Activated CD4-positive, alpha-beta T cell treated with anti-CD3 and anti-CD28 coated beads, Interleukin-2, amount 10 ng/mL, durations not matched to agents 24 days and 14 days (primary cell): ENCODE measurements at regions not wholly inside any gene's neighbourhood (a gene's known extent, or its start where the extent isn't known, plus 50 kb on each side); places are given as distances from the start of the nearest gene placed in this dataset.
"Not testable (repeated sequence)": the region's sequence is repeated elsewhere in the genome, so short reads cannot be mapped to it uniquely, and the experiment has no call there.

ENCODE experiments used
- DNase-seq: peaks from one replicate; pipeline ENCODE4 v3.0.0; 2022
- H3K27ac Mint-ChIP-seq: one replicate; pipeline ENCODE4 v1.8.0; 2022; ENCODE audit warnings: mild to moderate bottlenecking, mixed read lengths
- H3K27me3 Mint-ChIP-seq: one replicate; pipeline ENCODE4 v1.8.0; 2022; ENCODE audit warnings: mixed read lengths
- H3K36me3 Mint-ChIP-seq: one replicate; pipeline ENCODE4 v1.8.0; 2022; ENCODE audit warnings: low read depth, mild to moderate bottlenecking, mixed read lengths
- H3K4me1 Mint-ChIP-seq: one replicate; pipeline ENCODE4 v1.8.0; 2021; ENCODE audit warnings: mixed read lengths
- H3K4me3 Mint-ChIP-seq: one replicate; pipeline ENCODE4 v1.8.0; 2022; ENCODE audit warnings: mild to moderate bottlenecking, moderate library complexity, mixed read lengths
- H3K9me3 Mint-ChIP-seq: one replicate; pipeline ENCODE4 v1.8.0; 2021; ENCODE audit warnings: mixed read lengths
- intact Hi-C: fragments of 100-400 bp; cut with micrococcal nuclease; formaldehyde crosslinking; loops from one replicate; pipeline ENCODE4 v1.15.1; 2023

DNA sequence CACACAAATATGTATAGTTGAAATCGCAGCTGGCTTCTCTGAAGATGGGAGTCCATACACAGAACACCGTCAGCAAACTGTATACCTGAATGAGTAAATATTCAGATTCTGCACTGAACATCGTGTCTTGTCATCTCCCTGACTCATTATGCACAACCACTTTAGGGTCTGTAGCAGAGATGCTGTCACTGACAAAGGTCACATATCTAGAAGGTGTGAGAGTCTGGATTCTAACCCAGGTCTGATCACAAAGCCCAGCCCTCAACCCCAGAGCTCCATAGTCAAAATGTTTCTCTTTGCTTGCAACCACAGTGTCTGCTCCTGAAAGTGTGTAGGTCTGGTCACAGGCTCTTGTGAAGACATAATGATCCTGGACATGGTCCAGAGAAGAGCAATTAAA, 78.3 kb upstream of the PAX8 start:
- Mint-ChIP-seq H3K27me3 (peaks cover 13% of the 10 kb centered on the region), H3K9me3 (no peaks in the 10 kb centered on the region), H3K36me3 (no peaks in the 10 kb centered on the region), H3K27ac (no peak overlapping the region), H3K4me3 (no peak overlapping the region), H3K4me1 (peaks cover 24% of the 10 kb centered on the region)
- intact Hi-C loops = no loop called here
- DNase-seq = no peak

DNA sequence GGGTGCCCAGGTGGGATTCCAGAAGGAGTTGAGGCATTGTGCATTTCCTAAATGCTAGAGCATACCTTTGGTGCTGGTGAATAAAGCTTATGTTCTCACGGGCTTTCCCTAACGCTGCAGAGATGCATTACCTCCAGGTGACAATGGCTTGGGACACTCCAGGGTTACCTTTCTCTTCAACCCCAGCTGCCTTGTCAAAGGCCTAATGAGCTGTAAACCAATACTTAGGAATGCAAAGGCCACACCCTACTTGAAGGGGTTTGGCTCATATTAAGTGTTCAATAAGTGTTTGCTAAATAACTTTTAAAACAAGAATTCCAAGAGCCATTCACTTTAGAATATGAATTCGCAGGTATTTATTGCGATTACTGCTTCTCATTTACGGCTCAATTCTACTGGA, 77.6 kb upstream of the PAX8 start:
- H3K4me1 Mint-ChIP-seq = peaks cover 24% of the 10 kb centered on the region

DNA sequence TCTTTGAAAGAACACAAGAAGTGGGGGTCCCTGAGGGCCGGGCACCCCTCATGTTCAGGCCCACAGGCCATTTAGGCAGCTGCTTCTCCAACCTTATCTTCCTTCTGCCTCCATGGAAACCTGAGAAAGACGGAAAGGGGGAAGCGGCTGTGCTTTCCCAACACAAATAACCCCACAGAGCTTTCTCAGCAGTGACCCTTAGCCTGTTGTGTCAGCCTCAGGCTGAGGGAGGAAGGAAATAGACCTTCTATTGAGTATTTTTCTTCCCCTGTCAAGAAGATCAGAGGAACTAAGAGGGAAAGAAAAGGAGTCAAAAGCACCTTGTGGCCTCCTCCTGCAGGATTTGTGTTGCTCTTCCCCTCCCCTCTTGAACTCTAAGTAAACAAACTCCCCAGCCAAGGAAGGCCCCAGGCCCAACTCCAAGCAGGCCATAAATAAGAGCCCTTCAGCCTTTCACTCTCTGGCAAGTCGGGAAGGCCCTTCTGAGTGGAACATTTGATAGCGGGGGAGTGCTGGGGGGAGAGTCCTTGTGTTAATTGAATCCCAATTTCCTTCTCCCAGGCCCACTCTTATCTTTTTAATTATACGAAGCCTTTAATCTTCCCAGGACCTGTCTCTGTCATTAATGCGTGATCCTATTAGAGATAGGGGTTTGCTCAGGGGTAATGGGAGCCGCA, 76.8 kb upstream of the PAX8 start:
- H3K4me3 Mint-ChIP-seq, H3K9me3 Mint-ChIP-seq, intact Hi-C loops, H3K36me3 Mint-ChIP-seq, DNase-seq, H3K27ac Mint-ChIP-seq: not testable (repeated sequence)
- H3K4me1 Mint-ChIP-seq = peaks cover 20% of the 10 kb centered on the region
- peaks cover 22% of the 10 kb centered on the region for H3K27me3 Mint-ChIP-seq

More for the DNA sequence above, 77.6 kb upstream of the PAX8 start:
- H3K36me3 Mint-ChIP-seq, H3K4me3 Mint-ChIP-seq, DNase-seq, intact Hi-C loops, H3K27ac Mint-ChIP-seq, H3K9me3 Mint-ChIP-seq: not testable (repeated sequence)
- peaks cover 18% of the 10 kb centered on the region for H3K27me3 Mint-ChIP-seq

DNA sequence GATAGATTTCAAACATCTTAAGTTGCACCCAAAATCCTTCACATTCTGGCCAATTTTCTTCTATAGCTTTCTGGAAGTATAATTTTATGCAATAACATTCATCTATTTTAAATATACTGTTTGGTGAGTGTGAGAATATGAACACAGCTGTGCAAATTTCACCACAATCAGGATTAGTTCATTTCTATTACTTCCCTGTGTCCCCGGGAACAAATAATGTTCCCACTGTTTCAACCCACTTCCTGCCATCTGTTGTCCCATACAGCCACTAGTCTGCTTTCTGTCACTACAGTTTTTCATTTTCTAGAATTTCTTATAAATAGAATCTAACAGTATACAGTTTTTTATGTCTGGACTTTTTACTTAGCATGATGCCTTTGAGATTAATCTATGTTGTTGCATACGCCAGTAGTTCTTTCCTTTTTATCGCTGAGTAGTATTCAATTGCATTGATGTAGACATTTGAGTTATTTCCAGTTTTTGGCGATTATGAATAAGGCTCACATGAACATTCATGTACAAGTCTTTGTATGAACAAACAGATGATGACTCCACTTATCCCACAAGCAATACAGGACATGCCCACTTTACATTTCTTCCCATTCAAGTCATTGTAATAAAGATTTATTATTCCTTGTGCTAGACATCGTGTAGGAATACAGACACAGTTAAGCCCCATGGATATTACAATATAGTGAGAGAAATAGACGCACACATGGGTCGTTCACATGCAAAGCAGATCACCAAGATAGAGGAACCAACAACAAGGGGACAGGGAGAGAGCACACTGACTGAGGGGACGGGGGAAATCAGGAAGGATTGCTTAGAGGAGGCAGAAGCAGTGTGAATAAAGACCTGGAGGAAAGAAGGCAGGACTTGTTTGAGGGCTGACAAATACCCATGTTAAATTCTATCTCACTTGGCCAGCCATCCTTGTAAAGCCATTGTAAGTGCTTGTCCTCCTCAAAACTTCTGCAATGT, 72.9 kb upstream of the PAX8 start:
- H3K4me3 Mint-ChIP-seq = no peak overlapping the region
- no peaks in the 10 kb centered on the region for H3K4me1 Mint-ChIP-seq
- DNase-seq = no peak
- intact Hi-C loops = no loop called here
- peaks cover 20% of the 10 kb centered on the region for H3K27me3 Mint-ChIP-seq
- H3K27ac Mint-ChIP-seq = no peak overlapping the region
- H3K9me3 Mint-ChIP-seq = no peaks in the 10 kb centered on the region
- no peaks in the 10 kb centered on the region for H3K36me3 Mint-ChIP-seq

DNA sequence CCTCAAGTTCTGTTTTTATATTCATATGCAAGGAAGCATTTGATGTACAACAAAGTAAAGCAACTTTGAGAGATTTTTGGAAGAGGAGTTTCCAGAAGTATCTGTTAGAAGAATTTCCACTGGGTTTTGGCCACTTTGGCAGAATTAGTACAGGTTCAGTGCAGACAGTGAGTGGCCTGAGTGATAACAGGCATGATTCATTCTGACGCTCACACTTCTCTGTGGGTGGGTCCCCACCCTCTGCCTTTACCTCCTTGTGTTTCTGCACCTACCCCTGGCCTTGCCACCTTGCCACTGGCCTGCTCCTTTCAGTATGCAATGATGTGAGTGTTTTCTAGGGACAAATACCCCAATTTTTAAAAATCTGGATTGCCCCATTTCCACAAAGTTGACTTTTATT, 65.1 kb upstream of the PAX8 start:
- H3K4me1 Mint-ChIP-seq, H3K9me3 Mint-ChIP-seq, H3K4me3 Mint-ChIP-seq, H3K36me3 Mint-ChIP-seq, intact Hi-C loops, DNase-seq, H3K27ac Mint-ChIP-seq: not testable (repeated sequence)
- peaks cover 27% of the 10 kb centered on the region for H3K27me3 Mint-ChIP-seq

DNA sequence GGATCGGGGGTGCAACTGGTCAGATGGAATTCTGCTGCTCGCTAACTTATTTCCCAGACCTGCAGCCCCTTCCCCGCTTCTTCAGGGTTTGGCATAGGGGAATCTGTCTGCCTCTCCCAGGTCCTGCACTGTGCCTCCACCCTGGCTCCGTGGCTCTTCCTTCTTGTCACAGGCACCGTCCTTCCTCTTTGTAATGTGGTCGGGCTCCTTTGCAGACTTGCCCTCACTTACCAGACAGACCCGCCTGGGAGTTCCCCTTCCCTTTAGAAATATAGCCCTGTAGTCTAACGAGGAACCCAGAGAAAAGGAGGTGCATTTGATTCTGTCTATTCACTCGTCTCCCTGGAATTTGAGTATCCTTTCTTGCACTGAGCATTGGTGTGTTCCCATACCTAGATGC, 63.9 kb upstream of the PAX8 start:
- Mint-ChIP-seq H3K4me1 (peaks cover 4% of the 10 kb centered on the region), H3K36me3 (no peaks in the 10 kb centered on the region), H3K27ac (no peak overlapping the region), H3K4me3 (no peak overlapping the region), H3K27me3 (peaks cover 27% of the 10 kb centered on the region), H3K9me3 (no peaks in the 10 kb centered on the region)
- DNase-seq = peak; percentile 64
- intact Hi-C loops = no loop called here

DNA sequence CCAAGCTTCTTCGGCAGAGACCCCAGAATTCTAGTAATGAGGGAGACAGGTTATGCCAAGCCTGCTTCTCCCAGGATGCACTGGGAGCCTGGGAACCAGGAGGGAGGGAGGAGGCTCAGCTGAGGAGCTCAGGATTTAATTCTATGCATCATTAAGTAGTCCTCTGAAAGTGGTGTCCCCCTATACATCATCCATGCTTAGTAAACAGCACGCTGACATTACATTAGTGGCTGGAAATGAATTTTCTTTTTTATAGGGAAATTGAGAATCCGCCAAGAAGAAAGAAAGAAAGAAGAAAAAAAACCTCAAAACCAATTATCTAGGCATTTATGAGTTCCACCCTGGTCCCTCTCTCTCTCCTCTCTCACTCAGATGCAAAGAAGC, 63.1 kb upstream of the PAX8 start:
- intact Hi-C loops, H3K36me3 Mint-ChIP-seq, H3K9me3 Mint-ChIP-seq, DNase-seq, H3K4me3 Mint-ChIP-seq, H3K4me1 Mint-ChIP-seq, H3K27ac Mint-ChIP-seq: not testable (repeated sequence)
- peaks cover 29% of the 10 kb centered on the region for H3K27me3 Mint-ChIP-seq

DNA sequence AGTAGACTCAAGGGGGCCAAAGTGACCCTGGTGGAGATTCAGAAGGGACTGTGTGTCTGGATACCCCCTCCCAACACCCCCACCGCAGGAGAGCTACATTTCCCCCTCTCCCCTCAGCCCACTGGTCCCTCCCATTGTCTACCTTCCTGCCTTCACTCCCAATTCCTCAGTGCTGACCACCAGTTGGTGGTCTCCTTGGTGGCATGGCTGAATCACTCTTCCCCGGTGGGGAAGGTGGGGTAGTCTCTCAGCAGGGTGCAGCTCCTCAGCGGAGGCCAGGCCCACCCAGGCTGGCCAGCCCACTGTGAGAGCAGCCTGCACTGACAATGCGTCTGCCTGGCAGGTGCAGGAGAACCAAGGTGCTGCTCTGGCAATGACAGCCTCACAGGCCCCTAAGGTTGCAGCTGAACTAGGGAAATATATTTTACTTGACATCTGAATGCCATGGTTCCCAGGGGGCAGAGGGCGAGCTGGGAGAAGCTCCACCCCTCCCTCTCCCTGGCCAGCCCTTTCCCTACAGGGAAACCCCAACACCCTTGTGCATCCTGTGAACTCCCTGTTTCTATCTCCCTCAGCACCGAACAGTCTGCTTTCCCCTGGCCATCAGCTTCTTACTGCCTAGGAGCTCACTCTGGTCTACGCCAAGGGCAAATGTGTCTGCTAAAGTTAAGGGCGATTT, 62.6 kb upstream of the PAX8 start:
- H3K27me3 Mint-ChIP-seq = peaks cover 34% of the 10 kb centered on the region
- DNase-seq = no peak
- H3K4me1 Mint-ChIP-seq = peaks cover 4% of the 10 kb centered on the region
- H3K9me3 Mint-ChIP-seq = no peaks in the 10 kb centered on the region
- H3K4me3 Mint-ChIP-seq = no peak overlapping the region
- H3K36me3 Mint-ChIP-seq = no peaks in the 10 kb centered on the region
- H3K27ac Mint-ChIP-seq = no peak overlapping the region
- intact Hi-C loops = no loop called here

DNA sequence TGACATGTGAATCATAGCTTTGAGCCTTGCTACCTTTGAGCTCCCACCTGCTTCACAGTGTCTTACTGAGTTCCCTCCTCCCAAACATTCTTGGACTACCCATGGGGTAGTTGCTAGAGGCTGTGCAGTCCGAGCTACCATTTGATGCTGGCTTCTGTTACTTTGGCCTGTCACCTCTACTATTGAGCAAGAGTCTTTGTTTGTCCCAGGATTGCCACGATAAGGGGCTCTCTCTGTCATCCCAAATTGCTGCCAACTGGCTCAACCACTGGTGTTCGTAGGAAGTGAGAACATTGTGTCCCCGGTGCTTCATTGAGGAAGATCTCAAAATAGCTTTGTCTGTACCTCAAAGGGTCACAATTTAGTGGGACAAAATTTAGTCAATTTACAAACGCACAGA, 59.1 kb upstream of the PAX8 start:
- H3K4me3 Mint-ChIP-seq = no peak overlapping the region
- H3K27ac Mint-ChIP-seq = no peak overlapping the region
- peaks cover 26% of the 10 kb centered on the region for H3K27me3 Mint-ChIP-seq
- H3K36me3 Mint-ChIP-seq = no peaks in the 10 kb centered on the region
- peaks cover 3% of the 10 kb centered on the region for H3K4me1 Mint-ChIP-seq
- H3K9me3 Mint-ChIP-seq = no peaks in the 10 kb centered on the region
- no peak for DNase-seq
- intact Hi-C loops = no loop called here

DNA sequence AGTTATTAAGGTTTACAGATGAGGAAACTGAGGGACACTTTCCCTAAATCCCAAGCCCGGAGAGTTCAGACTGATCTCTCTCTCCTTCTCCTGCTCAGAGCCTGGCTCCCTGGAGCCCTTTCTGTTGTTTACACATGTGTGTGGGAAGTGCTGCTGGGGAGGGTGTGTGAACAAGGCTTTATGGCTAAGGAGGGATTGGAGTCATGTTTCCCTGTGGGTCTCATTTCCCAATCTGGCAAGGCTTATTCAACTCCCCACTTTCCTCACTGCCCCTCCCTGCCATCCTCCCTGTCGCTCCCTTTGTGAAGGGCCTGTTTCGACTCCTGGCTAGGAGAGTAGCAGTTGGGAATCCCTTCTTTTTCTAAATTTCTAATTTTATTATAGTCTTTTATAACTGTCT, 57.3 kb upstream of the PAX8 start:
- DNase-seq, H3K27ac Mint-ChIP-seq, H3K4me3 Mint-ChIP-seq, H3K4me1 Mint-ChIP-seq, H3K9me3 Mint-ChIP-seq, H3K36me3 Mint-ChIP-seq, intact Hi-C loops: not testable (repeated sequence)
- peaks cover 20% of the 10 kb centered on the region for H3K27me3 Mint-ChIP-seq

DNA sequence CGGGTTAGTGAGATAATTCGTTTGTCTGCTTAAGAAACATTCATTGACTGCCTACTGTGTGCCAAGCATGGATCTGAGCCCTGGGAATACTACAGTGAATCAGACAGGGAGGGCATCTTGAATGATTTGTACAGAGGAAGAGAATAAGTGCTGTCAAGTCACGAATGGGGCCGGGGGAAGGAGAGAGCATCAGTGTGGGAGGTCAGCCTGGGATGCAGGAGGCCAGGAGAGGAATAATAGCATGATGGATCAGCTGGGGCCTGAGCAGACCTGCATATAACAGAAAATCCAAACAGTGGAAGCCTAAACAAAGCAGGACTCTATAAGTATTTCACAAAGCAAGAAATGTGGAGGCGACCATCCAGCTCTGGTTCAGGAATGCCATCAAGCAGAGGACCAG, 55.4 kb upstream of the PAX8 start:
- H3K36me3 Mint-ChIP-seq = no peaks in the 10 kb centered on the region
- H3K4me1 Mint-ChIP-seq = peaks cover 5% of the 10 kb centered on the region
- no peak overlapping the region for H3K4me3 Mint-ChIP-seq
- intact Hi-C loops = no loop called here
- DNase-seq = no peak
- no peaks in the 10 kb centered on the region for H3K9me3 Mint-ChIP-seq
- no peak overlapping the region for H3K27ac Mint-ChIP-seq
- H3K27me3 Mint-ChIP-seq = peaks cover 15% of the 10 kb centered on the region

DNA sequence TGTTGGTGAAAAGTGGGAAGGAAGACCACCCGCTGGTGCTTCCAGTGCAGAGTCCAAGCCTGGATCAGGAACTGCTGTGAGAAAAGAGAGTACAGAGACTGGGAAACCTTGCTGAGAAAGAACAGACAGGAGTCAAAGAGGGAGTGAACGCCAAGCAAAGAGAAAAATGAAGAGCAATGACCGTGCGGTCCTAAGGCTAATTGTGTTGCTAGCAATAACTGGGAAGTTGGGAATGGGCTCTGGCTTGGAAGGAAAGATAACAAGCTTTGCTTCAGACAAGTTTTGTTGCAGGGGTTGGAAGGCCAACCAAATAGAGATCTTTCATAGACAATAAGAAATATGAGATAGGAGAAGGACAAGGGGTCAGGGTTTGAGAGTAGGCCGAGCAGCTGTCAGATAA, 55.0 kb upstream of the PAX8 start:
- H3K36me3 Mint-ChIP-seq, DNase-seq, intact Hi-C loops, H3K9me3 Mint-ChIP-seq, H3K4me1 Mint-ChIP-seq, H3K4me3 Mint-ChIP-seq, H3K27ac Mint-ChIP-seq: not testable (repeated sequence)
- peaks cover 15% of the 10 kb centered on the region for H3K27me3 Mint-ChIP-seq

DNA sequence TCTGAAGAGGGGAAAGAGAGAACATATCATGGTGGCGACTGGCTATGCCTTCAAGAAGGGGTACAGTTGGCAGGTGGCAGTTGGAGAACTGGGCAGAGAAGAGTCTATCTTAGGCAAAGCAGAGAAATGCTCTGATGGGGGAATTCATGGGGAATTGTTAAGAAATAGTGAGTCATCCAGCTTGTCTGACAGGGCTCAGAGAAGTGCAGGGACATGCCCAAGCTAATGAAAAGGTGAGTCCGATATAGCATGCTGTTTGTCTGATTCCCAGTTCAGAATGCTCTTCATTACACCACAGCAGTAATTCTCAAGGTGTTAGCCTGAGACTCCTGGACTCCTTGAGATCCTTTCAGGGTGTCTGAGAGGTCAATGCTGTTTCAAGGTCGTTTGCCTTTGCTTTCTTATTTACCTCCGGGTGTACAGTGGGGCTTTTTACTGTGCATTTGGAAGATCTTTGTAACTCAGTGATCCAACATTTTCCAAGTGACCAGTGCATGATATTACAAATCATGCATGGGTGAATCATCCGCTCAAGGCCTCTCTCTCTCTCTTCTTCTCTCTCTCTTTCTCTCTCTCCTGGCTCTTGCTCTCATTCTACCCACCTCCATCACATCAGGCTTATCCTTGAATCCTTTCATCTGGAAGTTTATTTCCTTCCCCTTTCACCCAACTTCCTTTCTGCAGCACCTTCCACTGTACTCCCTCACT, 51.5 kb upstream of the PAX8 start:
- H3K4me1 Mint-ChIP-seq = peaks cover 12% of the 10 kb centered on the region
- H3K4me3 Mint-ChIP-seq, H3K36me3 Mint-ChIP-seq, DNase-seq, H3K9me3 Mint-ChIP-seq, H3K27me3 Mint-ChIP-seq, intact Hi-C loops: not testable (repeated sequence)
- H3K27ac Mint-ChIP-seq = peak overlapping the region; percentile 65
